ENCODE measurements at regions not wholly inside any gene's neighbourhood (a gene's known extent, or its start where the extent isn't known, plus 50 kb on each side); places are given as distances from the start of the nearest gene placed in this dataset.
"Not testable (repeated sequence)": the region's sequence is repeated elsewhere in the genome, so short reads cannot be mapped to it uniquely, and the experiment has no call there.

DNA sequence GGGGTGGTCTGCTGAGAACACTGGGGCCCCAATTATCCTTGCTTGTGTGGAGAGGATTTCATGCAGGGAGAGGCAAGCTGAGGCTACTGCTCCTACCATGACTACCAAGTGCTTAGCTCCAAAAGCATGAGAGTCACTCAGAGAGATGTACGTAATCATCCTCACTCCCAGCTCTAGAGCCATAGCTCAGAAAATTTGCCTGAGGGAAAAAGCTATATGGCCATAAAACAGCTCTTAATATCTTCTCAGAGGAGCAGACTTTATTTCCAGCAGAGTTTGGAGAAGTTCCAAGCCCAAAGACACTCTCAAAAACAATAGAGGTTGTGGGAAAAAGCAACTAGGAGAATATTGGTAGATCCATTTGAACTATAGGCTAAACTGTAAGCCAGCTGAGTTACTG, 106.4 kb upstream of the PBX1 start:
- Mint-ChIP-seq H3K4me1 (no peaks in the 10 kb centered on the region), H3K9me3 (peaks cover 2 to 10% (median 6%) of the 10 kb centered on the region in 3 donors), H3K4me3 (no peak overlapping the region), H3K27ac (no peak overlapping the region), H3K36me3 (no peaks in the 10 kb centered on the region), H3K27me3 (no peaks in the 10 kb centered on the region)

DNA sequence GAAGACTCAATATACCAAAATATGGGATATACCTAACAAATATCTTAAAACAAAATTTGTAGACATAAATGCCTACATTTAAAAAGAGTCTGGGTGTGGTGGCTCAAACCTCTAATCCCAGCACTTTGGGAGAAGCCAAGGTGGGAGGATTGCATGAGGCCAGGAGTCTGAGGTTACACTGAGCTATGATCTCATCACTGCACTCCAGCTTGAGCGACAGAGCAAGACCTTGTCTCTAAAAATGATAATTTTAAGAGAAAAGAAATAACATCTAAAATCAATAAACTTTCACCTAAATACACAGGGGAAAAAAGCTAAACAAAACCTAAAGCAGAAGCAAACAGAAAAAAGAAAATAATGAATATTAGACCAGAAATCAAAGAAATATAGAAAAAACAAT, 102.7 kb upstream of the PBX1 start:
- Mint-ChIP-seq H3K27ac (no peak overlapping the region), H3K36me3 (no peaks in the 10 kb centered on the region), H3K9me3 (peaks cover 2 to 11% (median 3%) of the 10 kb centered on the region in 3 donors), H3K27me3 (no peaks in the 10 kb centered on the region), H3K4me1 (no peaks in the 10 kb centered on the region), H3K4me3 (no peak overlapping the region)

DNA sequence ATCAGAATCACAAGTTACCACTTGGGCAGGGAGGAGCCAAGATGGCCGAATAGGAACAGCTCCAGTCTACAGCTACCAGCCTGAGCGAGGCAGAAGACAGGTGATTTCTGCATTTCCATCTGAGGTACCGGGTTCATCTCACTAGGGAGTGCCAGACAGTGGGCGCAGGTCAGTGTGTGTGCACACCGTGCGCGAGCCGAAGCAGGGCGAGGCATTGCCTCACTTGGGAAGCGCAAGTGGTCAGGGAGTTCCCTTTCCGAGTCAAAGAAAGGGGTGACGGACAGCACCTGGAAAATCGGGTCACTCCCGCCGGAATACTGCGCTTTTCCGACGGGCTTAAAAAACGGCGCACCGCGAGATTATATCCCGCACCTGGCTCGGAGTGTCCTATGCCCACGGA, 99.8 kb upstream of the PBX1 start:
- H3K4me3 Mint-ChIP-seq = peak overlapping the region in 1 of 4 donors; percentile 68

DNA sequence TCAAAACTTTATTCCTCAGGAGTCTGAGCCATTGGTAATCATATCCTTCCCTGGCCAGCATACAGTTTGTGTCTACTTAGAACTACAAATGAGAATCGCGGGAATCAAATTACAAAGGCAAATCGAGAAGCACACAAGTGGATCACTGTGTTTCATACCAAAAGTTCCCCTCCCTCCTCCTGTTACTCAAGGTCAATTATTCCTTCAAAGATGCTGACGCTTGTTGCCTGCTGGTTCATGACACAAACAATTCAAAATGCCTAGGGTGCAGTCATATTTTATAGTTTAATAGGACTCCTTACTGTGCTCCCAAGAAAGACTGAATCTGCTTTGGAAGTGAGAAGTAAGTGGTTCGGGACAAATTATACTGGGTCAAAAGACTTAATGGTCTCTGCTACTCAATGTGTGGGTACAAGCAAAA, 93.0 kb upstream of the PBX1 start:
- no peak overlapping the region for H3K27ac Mint-ChIP-seq
- no peak overlapping the region for H3K4me3 Mint-ChIP-seq
- H3K27me3 Mint-ChIP-seq = no peaks in the 10 kb centered on the region
- peaks cover 3 to 16% (median 13%) of the 10 kb centered on the region in 3 donors for H3K9me3 Mint-ChIP-seq
- H3K4me1 Mint-ChIP-seq = peaks cover 0 to 2% (median 0%) of the 10 kb centered on the region in 3 donors
- H3K36me3 Mint-ChIP-seq = no peaks in the 10 kb centered on the region

More for the DNA sequence above, 99.8 kb upstream of the PBX1 start:
- not testable (repeated sequence) for H3K27me3 Mint-ChIP-seq, H3K36me3 Mint-ChIP-seq, H3K4me1 Mint-ChIP-seq, H3K27ac Mint-ChIP-seq
- H3K9me3 Mint-ChIP-seq = peaks cover 2 to 11% (median 2%) of the 10 kb centered on the region in 3 donors

DNA sequence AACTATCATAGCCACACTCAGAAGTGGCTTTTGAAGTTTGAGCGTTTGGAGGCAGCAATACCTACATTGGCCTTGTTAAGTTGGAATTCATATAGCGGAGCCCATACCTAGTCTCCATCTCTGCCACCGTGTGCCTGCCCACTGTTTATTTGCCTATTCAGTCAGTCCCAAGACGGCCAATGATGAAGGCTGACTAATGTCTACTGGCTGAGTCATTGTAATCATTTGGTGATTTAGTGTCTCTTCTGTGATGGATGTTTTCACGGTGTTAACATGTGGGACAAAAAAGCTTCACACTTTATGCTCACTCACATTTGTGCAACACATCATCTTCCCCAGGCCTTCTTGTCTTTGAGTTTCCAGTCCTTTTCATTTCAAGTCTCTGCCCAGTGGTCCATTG, 92.6 kb upstream of the PBX1 start:
- H3K4me1 Mint-ChIP-seq = peaks cover 0 to 2% (median 0%) of the 10 kb centered on the region in 3 donors
- no peak overlapping the region for H3K27ac Mint-ChIP-seq
- peaks cover 1 to 16% (median 13%) of the 10 kb centered on the region in 3 donors for H3K9me3 Mint-ChIP-seq
- no peaks in the 10 kb centered on the region for H3K36me3 Mint-ChIP-seq
- no peaks in the 10 kb centered on the region for H3K27me3 Mint-ChIP-seq
- no peak overlapping the region for H3K4me3 Mint-ChIP-seq

DNA sequence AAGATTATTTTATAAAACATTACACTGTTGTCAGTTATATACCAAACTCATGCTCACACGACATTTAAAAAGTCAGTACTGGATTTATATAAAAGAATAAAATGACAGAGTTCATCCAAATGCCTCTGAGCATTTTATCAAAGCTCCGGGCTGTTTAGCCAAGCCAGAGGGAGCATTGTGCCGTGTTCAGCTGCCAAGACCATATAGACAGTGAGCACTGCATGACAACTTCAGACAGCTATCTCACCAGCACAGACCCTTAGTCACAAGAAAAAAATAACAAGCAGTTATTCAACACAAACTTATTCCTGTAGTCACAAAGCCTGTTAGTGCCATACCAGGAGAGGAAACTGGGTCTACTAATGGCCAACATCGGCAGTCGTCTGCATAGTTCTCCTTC, 88.0 kb upstream of the PBX1 start:
- peaks cover 5 to 16% (median 12%) of the 10 kb centered on the region in 3 donors for H3K9me3 Mint-ChIP-seq
- no peaks in the 10 kb centered on the region for H3K4me1 Mint-ChIP-seq
- no peak overlapping the region for H3K27ac Mint-ChIP-seq
- H3K27me3 Mint-ChIP-seq = no peaks in the 10 kb centered on the region
- H3K36me3 Mint-ChIP-seq = no peaks in the 10 kb centered on the region
- H3K4me3 Mint-ChIP-seq = no peak overlapping the region

DNA sequence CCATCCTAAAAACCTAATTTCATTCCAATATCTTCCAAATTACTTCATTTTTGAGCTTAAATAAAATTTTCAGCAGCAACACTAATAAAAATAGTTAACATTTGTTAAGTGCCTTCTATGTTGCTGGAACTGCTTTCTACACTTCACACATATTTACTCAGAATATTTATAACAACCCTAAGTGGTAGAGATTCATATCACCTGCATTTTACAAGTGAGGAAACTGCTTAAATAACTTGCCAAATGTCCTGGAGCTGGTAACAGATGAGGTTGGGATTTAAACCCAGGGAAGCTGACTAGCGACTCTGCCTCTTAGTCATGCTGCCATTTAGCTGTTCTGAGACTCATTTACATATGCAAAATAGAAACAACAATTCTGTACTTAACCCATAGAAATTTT, 86.1 kb upstream of the PBX1 start:
- Mint-ChIP-seq H3K4me3 (no peak overlapping the region), H3K36me3 (no peaks in the 10 kb centered on the region), H3K4me1 (no peaks in the 10 kb centered on the region), H3K27me3 (no peaks in the 10 kb centered on the region), H3K9me3 (peaks cover 5 to 10% (median 5%) of the 10 kb centered on the region in 3 donors), H3K27ac (no peak overlapping the region)

DNA sequence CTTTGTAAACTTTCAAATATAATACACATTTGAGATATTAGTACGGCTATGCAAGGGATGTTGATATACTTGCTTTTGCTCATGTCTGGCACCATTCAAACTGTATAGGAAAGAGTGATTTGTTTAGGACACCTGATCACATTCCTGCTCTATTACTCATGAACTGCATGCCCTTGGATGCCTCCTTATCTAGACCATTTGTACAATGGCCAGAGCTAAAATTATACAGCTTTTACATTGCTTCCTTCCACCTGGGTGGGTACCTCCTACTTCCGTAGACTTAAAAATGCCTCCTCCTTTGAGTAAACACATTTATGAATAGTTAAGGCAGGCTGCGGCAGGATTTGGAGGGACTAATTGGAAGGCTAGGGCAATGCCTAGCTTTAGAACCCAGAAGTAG, 85.4 kb upstream of the PBX1 start:
- H3K27ac Mint-ChIP-seq = no peak overlapping the region
- no peak overlapping the region for H3K4me3 Mint-ChIP-seq
- H3K9me3 Mint-ChIP-seq = peaks cover 5 to 10% (median 5%) of the 10 kb centered on the region in 3 donors
- H3K36me3 Mint-ChIP-seq = no peaks in the 10 kb centered on the region
- no peaks in the 10 kb centered on the region for H3K27me3 Mint-ChIP-seq
- no peaks in the 10 kb centered on the region for H3K4me1 Mint-ChIP-seq

DNA sequence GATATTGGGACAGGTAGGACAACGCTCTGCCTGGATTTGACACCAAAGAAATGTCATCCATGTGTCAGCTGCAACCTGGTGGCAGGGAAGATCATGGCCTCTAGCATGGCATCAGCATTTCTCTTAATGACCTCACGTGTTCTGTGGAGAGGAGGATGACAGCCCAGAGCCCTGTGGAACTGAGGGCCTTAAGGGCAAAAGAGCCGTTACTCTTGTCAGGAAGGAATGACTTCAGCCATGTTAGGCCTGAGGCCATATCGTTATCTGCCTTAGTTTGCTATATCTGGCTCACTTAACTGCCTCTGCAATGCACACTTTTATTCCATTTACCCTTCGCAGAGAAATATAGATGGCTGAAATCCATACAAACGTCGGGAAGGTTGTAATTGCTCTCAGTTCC, 83.2 kb upstream of the PBX1 start:
- Mint-ChIP-seq H3K9me3 (peaks cover 3 to 7% (median 5%) of the 10 kb centered on the region in 3 donors), H3K4me3 (no peak overlapping the region), H3K27ac (no peak overlapping the region), H3K4me1 (no peaks in the 10 kb centered on the region), H3K27me3 (no peaks in the 10 kb centered on the region), H3K36me3 (no peaks in the 10 kb centered on the region)

DNA sequence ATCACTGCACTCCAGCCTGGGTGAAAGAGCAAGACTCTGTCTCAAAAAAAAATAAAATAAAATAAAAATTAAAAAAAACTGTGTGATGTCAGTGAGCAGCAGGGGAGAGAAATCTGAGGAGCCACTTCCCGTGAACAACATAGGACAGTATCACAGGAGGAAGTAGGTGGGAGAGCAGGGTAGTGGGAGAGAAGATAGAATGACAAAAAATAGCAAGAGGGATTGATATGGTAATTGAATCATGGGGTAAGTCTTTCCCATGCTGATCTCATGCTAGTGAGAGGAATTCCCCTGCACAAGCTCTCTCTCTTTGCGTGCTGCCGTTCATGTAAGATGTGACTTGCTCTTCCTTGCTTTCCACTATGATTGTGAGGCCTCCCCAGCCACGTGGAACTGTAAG, 81.6 kb upstream of the PBX1 start:
- peaks cover 4 to 7% (median 5%) of the 10 kb centered on the region in 3 donors for H3K9me3 Mint-ChIP-seq
- H3K27me3 Mint-ChIP-seq = no peaks in the 10 kb centered on the region
- H3K27ac Mint-ChIP-seq = no peak overlapping the region
- H3K4me1 Mint-ChIP-seq = no peaks in the 10 kb centered on the region
- H3K4me3 Mint-ChIP-seq = no peak overlapping the region
- H3K36me3 Mint-ChIP-seq = no peaks in the 10 kb centered on the region

DNA sequence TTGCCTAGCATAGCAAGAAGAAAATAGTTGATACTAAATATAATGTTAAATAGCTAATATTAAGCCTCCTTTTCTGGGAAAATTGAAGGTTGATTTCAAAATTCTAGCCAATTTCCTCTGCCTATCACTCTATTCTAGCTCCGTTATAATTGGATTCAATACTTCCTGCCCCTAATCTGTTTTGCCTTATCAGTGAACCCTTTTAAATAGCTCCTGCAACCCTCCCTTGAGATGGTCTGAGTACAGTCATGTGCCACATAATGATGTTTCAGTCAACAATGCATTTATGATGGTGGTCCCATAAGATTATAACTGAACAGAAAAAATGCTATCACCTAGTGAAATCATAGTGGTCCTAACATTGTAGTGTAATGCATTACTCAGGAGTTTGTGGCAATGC, 79.7 kb upstream of the PBX1 start:
- no peak overlapping the region for H3K4me3 Mint-ChIP-seq
- H3K36me3 Mint-ChIP-seq = no peaks in the 10 kb centered on the region
- H3K27me3 Mint-ChIP-seq = no peaks in the 10 kb centered on the region
- H3K27ac Mint-ChIP-seq = no peak overlapping the region
- H3K9me3 Mint-ChIP-seq = peaks cover 4 to 5% (median 5%) of the 10 kb centered on the region in 3 donors
- H3K4me1 Mint-ChIP-seq = no peaks in the 10 kb centered on the region

DNA sequence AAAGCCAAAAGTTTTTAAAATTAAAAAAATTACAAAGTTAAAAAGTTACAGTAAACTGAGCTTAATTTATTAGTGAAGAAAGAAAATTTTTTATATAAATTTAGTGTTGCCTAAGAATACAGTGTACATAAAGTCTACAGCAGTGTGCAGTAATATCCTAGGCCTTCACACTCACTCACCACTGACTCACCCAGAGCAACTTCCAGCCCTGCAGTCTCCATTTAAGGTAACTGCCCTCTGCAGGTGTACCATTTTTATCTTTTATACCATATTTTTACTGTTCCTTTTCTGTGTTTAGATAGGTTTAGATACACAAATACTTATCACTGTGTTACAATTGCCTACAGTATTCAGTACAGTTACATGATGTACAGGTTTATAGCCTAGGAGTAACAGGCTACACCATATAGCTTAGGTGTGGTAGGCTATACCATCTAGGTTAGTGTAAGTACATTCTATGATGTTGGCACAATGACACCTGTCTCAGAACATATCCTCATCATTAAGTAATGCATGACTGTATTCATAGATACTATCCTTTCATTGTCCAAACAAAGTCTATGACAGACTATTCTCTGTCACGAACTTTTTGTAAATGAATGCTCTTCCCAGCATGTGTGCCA, 78.6 kb upstream of the PBX1 start:
- peaks cover 0 to 3% (median 1%) of the 10 kb centered on the region in 3 donors for H3K9me3 Mint-ChIP-seq
- H3K4me3 Mint-ChIP-seq = no peak overlapping the region
- H3K27ac Mint-ChIP-seq = no peak overlapping the region
- no peaks in the 10 kb centered on the region for H3K4me1 Mint-ChIP-seq
- H3K36me3 Mint-ChIP-seq = no peaks in the 10 kb centered on the region
- peaks cover 2% of the 10 kb centered on the region for H3K27me3 Mint-ChIP-seq

DNA sequence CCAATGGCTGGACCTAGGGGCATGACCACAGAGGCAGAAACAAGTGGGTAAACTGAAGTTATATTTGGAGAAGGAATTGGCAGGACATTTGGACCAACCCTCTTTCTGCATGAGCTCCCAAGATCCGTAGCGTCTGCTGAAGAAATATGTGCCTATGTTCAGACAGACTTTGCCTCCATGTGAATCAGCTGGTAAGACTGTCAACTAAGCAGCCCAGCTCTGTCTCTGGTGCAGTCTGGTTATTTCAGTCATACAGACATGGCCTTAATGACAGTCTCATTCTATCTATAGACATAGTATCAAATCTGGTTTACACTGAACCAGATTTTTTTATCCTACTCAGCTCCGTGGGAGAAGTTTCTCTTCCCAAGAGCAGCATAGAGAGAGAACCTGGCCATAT, 63.1 kb upstream of the PBX1 start:
- H3K4me1 Mint-ChIP-seq = no peaks in the 10 kb centered on the region
- no peak overlapping the region for H3K4me3 Mint-ChIP-seq
- peaks cover 3% of the 10 kb centered on the region for H3K36me3 Mint-ChIP-seq
- H3K27ac Mint-ChIP-seq = no peak overlapping the region
- H3K9me3 Mint-ChIP-seq = peaks cover 0 to 3% (median 0%) of the 10 kb centered on the region in 3 donors
- H3K27me3 Mint-ChIP-seq = no peaks in the 10 kb centered on the region

DNA sequence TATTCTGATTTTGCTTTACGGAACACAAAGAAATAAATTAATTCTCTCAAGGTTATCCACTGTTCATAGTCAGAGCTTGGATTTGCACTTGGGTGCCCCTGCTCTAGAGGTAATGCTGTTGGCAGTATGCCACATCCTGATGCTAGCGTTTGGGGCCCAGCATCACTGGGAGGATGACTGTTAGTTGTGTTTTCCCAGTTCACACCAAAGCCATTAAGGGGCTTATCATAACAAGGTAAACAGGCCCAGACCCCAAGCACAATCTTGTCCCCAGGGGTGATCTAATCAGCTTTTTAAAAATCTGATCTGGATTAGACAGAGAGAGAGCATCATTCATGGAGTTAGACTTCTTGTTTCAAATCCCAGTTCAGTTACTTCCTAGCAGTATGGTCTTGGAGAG, 60.2 kb upstream of the PBX1 start:
- Mint-ChIP-seq H3K4me1 (no peaks in the 10 kb centered on the region), H3K36me3 (no peaks in the 10 kb centered on the region), H3K27ac (no peak overlapping the region), H3K4me3 (no peak overlapping the region), H3K9me3 (peaks cover 4 to 8% (median 8%) of the 10 kb centered on the region in 3 donors), H3K27me3 (no peaks in the 10 kb centered on the region)

DNA sequence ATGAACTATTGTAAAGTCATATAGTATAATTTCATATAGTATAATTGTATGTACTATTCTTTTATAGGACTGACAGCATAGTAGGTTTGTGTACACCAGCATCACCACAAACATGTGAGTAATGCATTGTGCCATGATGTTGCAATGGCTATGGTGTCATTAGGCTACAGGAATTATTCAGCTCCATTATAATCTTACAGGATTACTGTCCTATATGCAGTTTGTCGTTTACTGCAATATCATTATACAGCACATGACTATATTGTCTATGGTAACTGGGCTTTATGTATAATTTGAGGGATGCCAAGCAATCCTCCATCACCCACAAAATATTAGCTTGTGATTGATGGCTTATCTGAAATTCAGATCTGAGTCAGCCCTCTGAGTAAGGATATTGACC, 54.2 kb upstream of the PBX1 start:
- no peaks in the 10 kb centered on the region for H3K27me3 Mint-ChIP-seq
- no peak overlapping the region for H3K4me3 Mint-ChIP-seq
- H3K36me3 Mint-ChIP-seq = no peaks in the 10 kb centered on the region
- peaks cover 4 to 8% (median 5%) of the 10 kb centered on the region in 3 donors for H3K9me3 Mint-ChIP-seq
- no peak overlapping the region for H3K27ac Mint-ChIP-seq
- H3K4me1 Mint-ChIP-seq = no peaks in the 10 kb centered on the region
